HUDEP-2 (cell line): ENCODE measurements at regions not wholly inside any gene's neighbourhood (a gene's known extent, or its start where the extent isn't known, plus 50 kb on each side); places are given as distances from the start of the nearest gene placed in this dataset.
"Not testable (repeated sequence)": the region's sequence is repeated elsewhere in the genome, so short reads cannot be mapped to it uniquely, and the experiment has no call there.

Experiments used
- DNase-seq, 76 experiments: peaks; one replicate each; lab custom pipeline; 2025; ENCODE audit not compliant: unreplicated experiment in 76 of 76; lab: John Stamatoyannopoulos, UW

DNA sequence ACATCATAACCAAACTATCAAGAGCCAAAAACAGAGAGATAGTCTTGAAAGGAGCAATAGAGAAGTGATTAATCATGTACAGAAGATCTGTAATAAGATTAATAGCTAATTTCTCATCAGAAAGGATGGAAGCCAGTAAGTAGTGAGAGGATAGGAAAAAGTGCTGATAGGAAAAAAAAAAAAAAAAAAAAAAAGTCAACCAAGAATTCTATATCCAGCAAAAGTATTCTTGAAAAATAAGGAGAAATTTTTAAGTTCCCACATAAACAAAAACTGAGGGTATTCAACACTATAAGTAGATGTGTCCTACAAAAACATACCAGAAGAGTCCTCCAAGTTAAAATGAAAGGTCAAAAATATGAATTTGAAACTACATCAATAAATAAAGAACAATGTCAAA lies 218.7 kb upstream of the GPC6 start:
- no peak for DNase-seq

DNA sequence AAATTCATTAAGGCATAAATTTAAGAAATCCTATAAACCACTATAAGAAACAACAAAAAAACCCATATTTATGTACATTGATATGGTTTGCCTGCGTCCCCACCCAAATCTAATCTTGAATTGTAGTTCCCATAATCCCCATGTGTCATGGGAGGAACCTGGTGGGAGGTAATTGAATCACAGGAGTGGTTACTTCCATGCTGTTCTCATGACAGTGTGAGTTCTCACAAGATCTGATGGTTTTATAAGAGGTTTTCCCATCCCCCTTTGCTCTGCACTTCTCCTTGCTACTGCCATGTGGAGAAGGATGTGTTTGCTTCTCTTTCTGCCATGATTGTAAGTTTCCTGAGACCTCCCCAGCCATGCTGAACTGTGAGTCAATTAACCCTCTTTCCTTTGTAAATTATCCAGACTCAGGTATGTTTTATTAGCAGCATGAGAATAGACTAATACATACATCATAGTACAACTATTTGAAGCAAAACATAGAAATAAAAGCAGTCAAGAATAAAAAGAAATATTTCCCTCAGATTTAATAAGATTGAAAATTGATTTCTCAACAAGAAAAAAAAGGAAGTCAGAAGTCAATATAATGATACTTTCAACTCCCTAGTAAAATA lies 209.0 kb upstream of the GPC6 start:
- DNase-seq, result no peak

GRCh38 chr13:93023929-93024328 lies 202.7 kb upstream of the GPC6 start:
- no peak for DNase-seq

DNA sequence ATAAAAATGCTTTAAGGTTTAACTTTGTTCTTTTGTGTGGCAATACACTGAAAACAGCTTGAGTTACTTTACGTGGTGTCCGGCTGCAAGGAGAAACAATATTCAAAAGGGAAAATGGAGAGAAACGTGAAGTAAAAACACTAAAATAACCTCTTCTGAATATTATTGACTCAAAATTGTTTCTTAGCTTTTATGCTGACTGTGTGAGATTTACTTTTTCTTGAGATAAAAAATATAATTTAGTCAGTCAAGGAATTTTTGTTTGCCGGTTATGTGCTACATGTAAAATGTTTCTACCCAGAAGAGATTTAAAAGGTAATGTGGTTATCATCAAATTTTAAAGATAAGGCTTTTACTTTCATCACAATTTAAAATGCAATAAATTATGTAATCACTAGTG lies 200.6 kb upstream of the GPC6 start:
- DNase-seq, result no peak

- DNase-seq, result no peak
Observed at GRCh38 chr13:93029536-93029935, 197.1 kb upstream of the GPC6 start.

DNA sequence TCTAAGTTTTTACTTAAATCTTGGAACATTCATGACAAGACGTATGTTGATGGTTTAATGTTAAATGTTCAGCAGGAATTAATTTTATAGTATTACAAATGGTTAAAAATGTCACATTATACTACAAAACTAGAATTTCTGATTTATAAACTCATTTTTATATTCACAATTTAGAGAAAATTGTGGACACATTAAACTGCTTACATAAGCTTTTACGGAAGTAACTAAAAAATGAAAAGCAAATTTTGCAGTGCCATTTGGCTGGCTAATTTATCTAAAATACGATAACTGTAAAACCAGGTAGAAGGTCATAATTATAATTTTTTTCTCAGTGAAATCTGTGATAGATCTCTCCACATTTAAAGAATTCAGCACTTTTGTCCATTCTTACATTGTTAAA lies 190.2 kb upstream of the GPC6 start:
- no peak for DNase-seq

GRCh38 chr13:93037780-93038179 lies 188.8 kb upstream of the GPC6 start:
- no peak for DNase-seq

- DNase-seq, result no peak
Observed at GRCh38 chr13:93038187-93038586, 188.4 kb upstream of the GPC6 start.

DNA sequence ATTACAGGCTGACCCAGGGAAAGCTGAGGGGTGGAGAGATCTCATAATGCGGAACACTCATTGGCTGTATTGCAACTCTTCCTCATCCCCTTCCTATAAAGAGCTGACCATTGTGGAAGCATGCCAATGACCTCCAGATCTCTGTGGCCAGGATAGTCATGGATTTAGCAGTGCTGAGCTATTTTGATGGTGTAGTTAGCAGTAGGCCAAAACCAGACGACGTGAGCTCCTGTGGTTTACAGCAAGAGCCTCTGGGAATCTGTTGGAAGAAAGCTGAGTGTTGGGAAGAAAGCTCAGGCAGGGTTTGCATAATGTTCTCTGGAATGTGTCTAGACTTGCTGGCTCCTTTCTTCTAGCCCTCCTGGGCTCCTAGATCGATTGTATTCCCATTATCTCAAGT lies 187.5 kb upstream of the GPC6 start:
- no peak for DNase-seq

GRCh38 chr13:93041566-93041965 lies 185.0 kb upstream of the GPC6 start:
- not testable (repeated sequence) for DNase-seq

DNA sequence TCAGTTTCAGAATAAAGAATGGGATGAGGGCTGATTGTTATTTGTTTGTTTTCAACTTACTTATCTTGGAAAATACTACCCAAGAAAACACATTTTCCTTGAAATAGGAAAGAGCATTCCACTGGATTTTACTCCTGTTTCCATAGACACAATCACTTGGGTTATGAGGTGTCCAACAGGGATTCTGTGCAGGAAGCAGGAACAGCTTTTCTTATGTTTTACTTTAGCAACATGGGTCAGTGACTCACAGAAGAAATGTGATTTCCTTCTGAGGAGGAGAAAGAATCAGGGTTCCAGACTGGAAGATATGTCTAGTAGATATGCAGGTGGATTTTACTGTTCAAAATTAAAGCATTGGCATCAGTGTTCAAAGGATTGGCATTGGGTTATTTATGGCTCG lies 180.8 kb upstream of the GPC6 start:
- no peak for DNase-seq

DNA sequence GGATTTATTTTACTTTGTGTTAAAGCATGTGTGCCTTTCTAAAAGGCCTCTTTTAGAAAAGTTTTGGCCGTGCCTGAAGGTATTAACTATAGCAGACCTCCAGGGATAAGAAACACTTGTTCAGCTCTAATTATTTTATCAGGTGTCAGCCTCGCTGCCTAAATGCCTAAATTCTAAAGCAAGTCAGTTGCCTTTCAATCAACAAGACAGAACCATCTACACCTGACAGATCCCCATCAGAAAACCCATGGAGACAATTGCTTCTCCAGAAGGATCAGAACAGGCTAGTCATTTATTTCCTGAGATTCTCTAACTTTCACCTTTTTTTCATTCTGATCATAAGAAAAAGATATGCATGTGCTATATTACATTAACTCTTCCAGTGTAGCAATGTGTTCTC lies 171.4 kb upstream of the GPC6 start:
- DNase-seq, result no peak

GRCh38 chr13:93058301-93058700 lies 168.3 kb upstream of the GPC6 start:
- DNase-seq, result no peak

GRCh38 chr13:93060144-93060543 lies 166.5 kb upstream of the GPC6 start:
- DNase-seq, result no peak

- DNase-seq, result no peak
Observed at GRCh38 chr13:93066187-93066586, 160.4 kb upstream of the GPC6 start.

DNA sequence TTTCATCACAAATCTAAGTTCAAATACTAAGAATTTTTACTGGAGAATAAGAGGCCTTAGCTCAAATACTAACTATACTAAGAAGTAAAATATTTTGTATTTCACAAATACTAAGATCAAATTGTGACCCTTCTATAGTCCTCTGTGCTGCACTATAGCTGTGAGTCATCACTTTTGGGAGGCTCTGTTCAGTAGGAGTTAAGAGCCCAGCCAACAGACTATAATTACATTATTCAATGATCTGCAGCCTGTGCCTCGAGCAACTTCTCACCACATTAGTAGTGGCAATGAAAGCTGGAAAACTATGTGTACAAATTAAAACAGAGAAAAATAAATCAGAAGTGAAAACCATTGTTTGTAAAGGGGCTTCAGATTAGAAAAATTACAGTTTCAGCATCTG lies 147.3 kb upstream of the GPC6 start:
- no peak for DNase-seq

GRCh38 chr13:93080166-93080565 lies 146.4 kb upstream of the GPC6 start:
- no peak for DNase-seq

DNA sequence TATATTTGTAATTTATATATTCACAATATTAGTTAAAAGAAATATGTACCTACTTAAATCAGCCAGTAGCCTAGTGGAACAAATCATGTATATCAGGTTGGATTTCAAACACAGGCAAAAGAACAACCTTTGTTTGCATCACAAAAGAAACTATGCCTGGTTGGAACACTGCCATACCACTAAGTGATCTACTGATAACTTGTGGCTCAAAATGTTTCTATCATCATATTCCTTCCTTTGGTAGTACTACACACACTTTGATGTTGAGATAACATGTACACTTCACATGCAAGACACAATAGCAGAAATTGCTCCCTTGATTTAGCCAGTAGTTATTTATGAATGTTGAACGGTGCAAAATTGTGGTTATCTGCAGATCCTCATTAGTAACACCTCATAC lies 146.0 kb upstream of the GPC6 start:
- DNase-seq, result no peak

DNA sequence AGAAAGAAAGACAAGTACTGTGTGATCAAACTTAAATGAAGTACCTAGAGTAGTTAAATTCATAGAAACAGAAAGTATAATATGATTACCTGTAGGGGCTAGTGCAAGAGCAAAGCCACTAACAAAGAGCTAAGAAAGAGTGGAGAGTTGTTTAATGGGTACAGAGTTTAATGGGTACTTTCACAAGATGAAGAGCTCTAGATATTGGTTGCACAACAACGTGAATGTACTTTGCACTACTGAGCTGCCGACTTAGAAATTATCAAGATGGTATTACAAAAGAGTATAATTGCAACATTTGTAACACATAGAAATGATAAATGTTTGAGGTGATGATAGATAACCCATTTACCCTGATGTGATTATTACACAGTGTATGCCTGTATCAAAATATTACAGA lies 140.3 kb upstream of the GPC6 start:
- no peak for DNase-seq

GRCh38 chr13:93098972-93099371 lies 127.6 kb upstream of the GPC6 start:
- DNase-seq, result no peak

DNA sequence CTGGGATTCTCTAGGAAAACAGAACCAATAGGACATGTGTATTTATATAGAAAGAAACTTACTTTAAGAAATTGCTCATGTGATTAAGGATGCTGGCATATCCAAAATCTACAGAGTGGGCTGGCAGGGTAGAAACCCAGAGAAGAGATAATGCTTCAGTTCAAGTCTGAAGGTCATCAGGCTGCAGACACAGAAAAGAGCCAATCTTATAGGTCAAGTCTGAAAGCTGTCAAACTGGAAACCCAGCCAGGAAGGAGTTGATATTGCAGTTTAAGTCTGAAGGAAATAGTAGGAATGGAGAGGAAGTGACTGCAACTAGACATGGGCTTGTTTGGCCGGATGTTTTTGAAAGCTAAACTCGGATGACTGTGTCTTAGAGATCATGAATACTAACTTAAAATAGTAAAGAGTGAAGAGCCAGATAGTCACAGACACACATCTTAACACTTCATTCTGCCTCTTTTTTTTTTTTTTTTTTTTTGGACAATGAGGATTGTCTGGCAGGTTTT lies 125.3 kb upstream of the GPC6 start:
- no peak for DNase-seq

GRCh38 chr13:93104270-93104669 lies 122.3 kb upstream of the GPC6 start:
- no peak for DNase-seq

DNA sequence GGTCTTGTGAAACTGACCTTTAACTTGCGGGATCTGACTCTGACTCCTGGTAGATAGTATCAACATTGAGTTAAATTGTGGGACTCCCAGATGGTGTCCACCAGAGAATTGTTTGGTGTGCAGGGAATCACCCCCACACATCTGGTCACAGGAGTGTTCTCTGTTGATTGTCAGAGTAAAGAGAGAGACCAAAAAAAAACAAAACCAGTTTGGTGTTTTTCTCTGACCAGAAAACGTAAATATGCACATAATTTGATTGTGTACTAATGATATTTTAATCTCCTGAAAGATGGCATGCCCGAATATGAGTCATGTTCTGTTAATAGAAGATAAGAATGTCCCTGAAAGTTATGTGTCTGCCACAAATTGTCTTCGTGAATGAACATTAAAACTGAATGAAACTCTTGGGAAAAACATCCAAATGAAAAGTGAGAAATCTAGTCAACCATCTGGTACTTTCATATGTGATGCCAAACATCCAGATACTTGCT lies 118.5 kb upstream of the GPC6 start:
- peak in 1 of 76 experiments; percentile 24 for DNase-seq
